Transverse colon (tissue), 4 donors: ENCODE measurements at regions not wholly inside any gene's neighbourhood (a gene's known extent, or its start where the extent isn't known, plus 50 kb on each side); places are given as distances from the start of the nearest gene placed in this dataset.

Experiments
- DNase-seq: peaks from one replicate; pipeline ENCODE4 v3.0.0-alpha.2; 2019
- H3K27ac ChIP-seq, 4 donors: fragments of 200-600 bp; sonication (generic); 2 replicates each; pipeline ENCODE4 v1.5.1; 2016 to 2018; ENCODE audit warnings: inconsistent platforms in 4 of 4
- H3K27me3 ChIP-seq: fragments of 200-600 bp; sonication (generic); 2 replicates; pipeline ENCODE4 v1.5.1; 2017; ENCODE audit warnings: inconsistent platforms
- H3K36me3 ChIP-seq, 4 donors: fragments of 200-600 bp; sonication (generic); 2 replicates each; pipeline ENCODE4 v1.5.1; 2017 to 2019; ENCODE audit warnings: inconsistent platforms in 4 of 4
- H3K4me1 ChIP-seq, 4 donors: fragments of 200-600 bp; sonication (generic); 2 replicates each; pipeline ENCODE4 v1.5.1; 2017 to 2020; ENCODE audit warnings: inconsistent platforms in 4 of 4
- H3K4me3 ChIP-seq, 4 donors: fragments of 200-600 bp; sonication (generic); 1 replicate in 1 of 4; 2 replicates in 3 of 4; pipeline versions ENCODE4 v1.5.1 to v1.6.1; 2017 to 2019; ENCODE audit warnings: inconsistent platforms in 4 of 4
- H3K9me3 ChIP-seq, 2 donors: fragments of 200-600 bp; sonication (generic); 2 replicates each; pipeline ENCODE4 v1.5.1; 2017 to 2019; ENCODE audit warnings: inconsistent platforms in 2 of 2
- EP300 ChIP-seq: sonication (generic); formaldehyde crosslinking; IDR thresholded peaks from one replicate; pipeline ENCODE4 v1.6.1; 2017; ENCODE audit warnings: antibody characterized with exemption, low read depth
- POLR2A ChIP-seq: fragments of 450-650 bp; IDR thresholded peaks from one replicate; pipeline ENCODE4 v1.6.1; 2016; ENCODE audit warnings: antibody characterized with exemption, mild to moderate bottlenecking, moderate library complexity
- POLR2AphosphoS5 ChIP-seq, 3 donors: sonication (generic); formaldehyde crosslinking; IDR thresholded peaks; one replicate each; pipeline ENCODE4 v1.6.1; 2016; ENCODE audit warnings: antibody characterized with exemption in 3 of 3
- WGBS, 2 donors: methylation state at CpG; one replicate each; pipeline ENCODE4 v1.1.5; 2018; ENCODE audit warnings: low coverage in 1 of 2; 5-methylcytosine and 5-hydroxymethylcytosine counted together
- in situ Hi-C, 4 donors: fragments of 200-750 bp; cut with MboI; loops; one replicate each; pipeline versions ENCODE4 v1.15.0 to v1.15.1; 2017; ENCODE audit warnings: low sequenced_read_pairs in 3 of 4, low pct_ligation_motif_present in 1 of 4, low pct_unique_long_range_greater_than_20kb in 1 of 4
- intact Hi-C: fragments of 100-400 bp; cut with DNase I; formaldehyde crosslinking; loops from one replicate; pipeline ENCODE4 v1.15.1; 2023; ENCODE audit warnings: low total_unique reads
- TF ChIP-seq, protein P1 (sequence below), 5 experiments: fragments of 200-600 bp in 3 of 5; fragments of 450-650 bp in 2 of 5; sonication (generic) in 3 of 5; IDR thresholded peaks; 1 replicate in 2 of 5; 2 replicates in 3 of 5; pipeline ENCODE4 v1.5.1; 2016 to 2017; ENCODE audit warnings: antibody characterized with exemption in 5 of 5, inconsistent platforms in 3 of 5, mild to moderate bottlenecking in 2 of 5, moderate library complexity in 1 of 5

DNA sequence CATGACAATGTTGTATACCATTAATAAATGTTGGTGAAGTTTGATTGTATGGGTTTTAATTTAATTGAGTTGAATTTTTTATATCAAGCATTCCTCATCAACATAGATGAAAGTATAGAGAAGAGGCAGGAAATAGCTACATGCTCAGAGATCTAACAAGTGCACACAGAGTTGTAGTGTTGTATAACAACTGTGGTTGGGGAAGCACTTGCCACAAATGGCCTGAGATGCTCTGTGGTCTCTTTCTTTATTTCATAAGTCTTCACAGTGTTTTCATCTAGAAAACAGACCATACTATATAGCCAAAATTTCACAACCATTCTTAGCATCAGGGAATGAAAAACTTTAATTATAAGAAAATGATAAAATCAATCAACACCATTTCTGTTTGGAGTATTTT lies 682.6 kb upstream of the NECTIN3 start:
- no peak for DNase-seq
- in situ Hi-C loops = no loop called here
- intact Hi-C loops = no loop called here

DNA sequence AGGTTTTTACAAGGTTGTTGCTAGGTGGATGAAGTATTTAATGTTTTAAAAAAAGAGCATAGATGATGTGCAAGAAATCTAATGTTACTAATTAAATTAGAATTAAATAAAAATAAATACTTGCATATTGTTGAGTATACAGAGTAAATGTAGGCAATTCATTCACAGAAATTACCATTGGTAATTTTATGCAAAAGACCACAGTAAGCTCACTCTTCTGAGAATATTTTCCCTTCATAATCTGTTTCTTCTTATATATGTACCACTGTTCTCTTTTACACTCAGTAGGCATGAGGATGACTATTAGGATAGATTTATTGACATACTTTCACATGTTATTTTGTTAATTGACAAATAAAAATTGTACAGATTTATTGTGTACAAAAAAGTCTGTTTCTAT lies 681.2 kb upstream of the NECTIN3 start:
- Histone ChIP-seq H3K4me1 (no peaks in the 10 kb centered on the region), H3K27ac (no peak overlapping the region), H3K36me3 (no peaks in the 10 kb centered on the region), H3K27me3 (no peaks in the 10 kb centered on the region), H3K9me3 (no peaks in the 10 kb centered on the region), H3K4me3 (no peak overlapping the region)
- intact Hi-C loops = no loop called here
- TF ChIP-seq EP300 (no peak), POLR2A (no peak), POLR2AphosphoS5 (IDR thresholded peaks at IDR 0.05) (no peak)
- TF ChIP-seq, protein P1, sequence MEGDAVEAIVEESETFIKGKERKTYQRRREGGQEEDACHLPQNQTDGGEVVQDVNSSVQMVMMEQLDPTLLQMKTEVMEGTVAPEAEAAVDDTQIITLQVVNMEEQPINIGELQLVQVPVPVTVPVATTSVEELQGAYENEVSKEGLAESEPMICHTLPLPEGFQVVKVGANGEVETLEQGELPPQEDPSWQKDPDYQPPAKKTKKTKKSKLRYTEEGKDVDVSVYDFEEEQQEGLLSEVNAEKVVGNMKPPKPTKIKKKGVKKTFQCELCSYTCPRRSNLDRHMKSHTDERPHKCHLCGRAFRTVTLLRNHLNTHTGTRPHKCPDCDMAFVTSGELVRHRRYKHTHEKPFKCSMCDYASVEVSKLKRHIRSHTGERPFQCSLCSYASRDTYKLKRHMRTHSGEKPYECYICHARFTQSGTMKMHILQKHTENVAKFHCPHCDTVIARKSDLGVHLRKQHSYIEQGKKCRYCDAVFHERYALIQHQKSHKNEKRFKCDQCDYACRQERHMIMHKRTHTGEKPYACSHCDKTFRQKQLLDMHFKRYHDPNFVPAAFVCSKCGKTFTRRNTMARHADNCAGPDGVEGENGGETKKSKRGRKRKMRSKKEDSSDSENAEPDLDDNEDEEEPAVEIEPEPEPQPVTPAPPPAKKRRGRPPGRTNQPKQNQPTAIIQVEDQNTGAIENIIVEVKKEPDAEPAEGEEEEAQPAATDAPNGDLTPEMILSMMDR (IDR thresholded peaks at IDR 0.05) = no peak
- in situ Hi-C loops = no loop called here
- no peak for DNase-seq

More for the DNA sequence above, 682.6 kb upstream of the NECTIN3 start:
- no peak for TF ChIP-seq EP300
- no peak for TF ChIP-seq POLR2AphosphoS5 (IDR thresholded peaks at IDR 0.05)
- TF ChIP-seq, protein P1 (IDR thresholded peaks at IDR 0.05) = no peak
- TF ChIP-seq POLR2A = no peak
- H3K4me1 ChIP-seq = no peaks in the 10 kb centered on the region
- no peak overlapping the region for H3K4me3 ChIP-seq
- H3K27me3 ChIP-seq = no peaks in the 10 kb centered on the region
- H3K9me3 ChIP-seq = no peaks in the 10 kb centered on the region
- H3K36me3 ChIP-seq = no peaks in the 10 kb centered on the region
- no peak overlapping the region for H3K27ac ChIP-seq

DNA sequence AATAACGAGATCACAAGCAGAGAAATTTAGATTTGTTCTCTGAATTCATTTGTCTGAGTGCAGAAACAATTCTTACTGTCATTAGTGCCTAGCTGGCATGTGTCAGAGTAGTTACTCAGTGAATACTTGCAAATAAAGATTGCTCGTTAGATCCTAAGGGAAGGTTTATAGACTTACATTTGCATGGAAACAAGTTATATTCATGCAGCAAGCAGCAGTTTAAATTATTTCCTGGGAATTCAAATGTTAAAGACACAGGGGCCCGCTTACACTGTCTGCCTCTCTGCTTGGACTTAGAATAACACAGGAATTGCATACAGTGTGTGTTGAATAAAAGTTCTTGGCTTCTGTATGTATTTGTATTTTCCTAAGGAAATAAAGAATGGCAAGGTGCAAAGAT lies 680.6 kb upstream of the NECTIN3 start:
- Histone ChIP-seq H3K27ac (no peak overlapping the region), H3K4me3 (no peak overlapping the region), H3K27me3 (no peaks in the 10 kb centered on the region), H3K9me3 (no peaks in the 10 kb centered on the region), H3K36me3 (no peaks in the 10 kb centered on the region), H3K4me1 (no peaks in the 10 kb centered on the region)
- intact Hi-C loops (no loop called here), in situ Hi-C loops (no loop called here)
- 73 to 77% methylated on average over 3 of the region's 3 CpGs for WGBS, 2 donors
- TF ChIP-seq EP300 (no peak), POLR2A (no peak), POLR2AphosphoS5 (IDR thresholded peaks at IDR 0.05) (no peak)
- TF ChIP-seq, protein P1 (IDR thresholded peaks at IDR 0.05) = no peak
- DNase-seq = no peak

DNA sequence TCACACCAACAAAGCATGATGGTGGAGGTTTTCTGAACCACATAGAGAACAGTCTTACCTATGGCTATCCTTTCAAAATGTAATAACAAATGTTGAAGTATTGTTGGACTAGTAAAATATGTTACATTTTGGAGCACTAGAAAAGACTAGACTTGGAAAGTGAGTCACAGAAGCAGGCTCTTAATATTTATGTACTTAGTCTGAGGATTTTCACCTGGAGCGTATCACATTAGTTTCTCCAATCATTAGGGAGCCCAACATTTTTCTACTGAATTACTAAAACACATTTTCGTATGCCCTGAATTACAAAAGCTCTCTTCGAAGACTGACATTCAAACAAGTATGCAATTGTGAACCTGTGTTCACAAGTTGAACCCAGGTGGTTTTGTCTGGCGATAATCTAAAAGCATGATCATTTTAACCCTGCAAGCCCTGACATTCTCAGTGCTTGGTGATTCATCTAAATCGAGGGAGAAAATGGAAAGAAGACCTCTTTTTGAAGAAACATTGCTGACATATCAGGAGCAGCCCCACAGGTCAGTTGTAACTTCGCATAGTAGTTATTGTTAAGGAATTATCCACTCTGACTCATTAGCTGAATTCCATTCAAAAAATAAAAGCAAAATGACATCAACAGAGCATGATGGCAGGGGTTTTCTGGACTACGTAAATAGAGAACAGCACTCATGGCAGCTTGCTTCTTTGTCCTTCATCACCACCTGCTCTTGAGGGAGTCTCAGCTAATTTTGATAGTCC lies 679.8 kb upstream of the NECTIN3 start:
- H3K9me3 ChIP-seq = no peaks in the 10 kb centered on the region
- no peak for DNase-seq
- no peak overlapping the region for H3K4me3 ChIP-seq
- H3K27ac ChIP-seq = no peak overlapping the region
- H3K4me1 ChIP-seq = no peaks in the 10 kb centered on the region
- H3K27me3 ChIP-seq = no peaks in the 10 kb centered on the region
- WGBS, 2 donors = 72 to 86% methylated on average over 7 of the region's 7 CpGs
- in situ Hi-C loops = no loop called here
- no peaks in the 10 kb centered on the region for H3K36me3 ChIP-seq
- no peak for TF ChIP-seq POLR2AphosphoS5 (IDR thresholded peaks at IDR 0.05)
- no peak for TF ChIP-seq EP300
- no peak for TF ChIP-seq POLR2A
- TF ChIP-seq, protein P1 (IDR thresholded peaks at IDR 0.05) = no peak
- intact Hi-C loops = no loop called here
